Endodermal cell (in vitro differentiated cells): ENCODE measurements at regions not wholly inside any gene's neighbourhood (a gene's known extent, or its start where the extent isn't known, plus 50 kb on each side); places are given as distances from the start of the nearest gene placed in this dataset.

Experiments used
- DNase-seq: peaks from one replicate; pipeline ENCODE4 v3.0.0-alpha.2; 2017
- H3K27ac ChIP-seq: 2 replicates; pipeline ENCODE4 v1.5.1; 2013; ENCODE audit warnings: mild to moderate bottlenecking, low read depth, low read length, moderate library complexity
- H3K27me3 ChIP-seq: 2 replicates; pipeline ENCODE4 v1.6.1; 2013; ENCODE audit warnings: mild to moderate bottlenecking, low read length, moderate library complexity; ENCODE audit not compliant: insufficient read depth, control insufficient read depth, poor library complexity, severe bottlenecking
- H3K36me3 ChIP-seq: 2 replicates; pipeline ENCODE4 v1.7.0; 2013; ENCODE audit warnings: mild to moderate bottlenecking, low read length, moderate library complexity; ENCODE audit not compliant: control insufficient read depth, insufficient read depth
- H3K4me1 ChIP-seq: one replicate; pipeline ENCODE4 v1.7.0; 2013; ENCODE audit warnings: low read length; ENCODE audit not compliant: control insufficient read depth, insufficient read depth
- H3K4me3 ChIP-seq: 2 replicates; pipeline ENCODE4 v1.5.1; 2013; ENCODE audit warnings: mild to moderate bottlenecking, low read length, moderate library complexity
- H3K9ac ChIP-seq: 2 replicates; pipeline ENCODE4 v1.6.1; 2013; ENCODE audit warnings: mild to moderate bottlenecking, low read length, moderate library complexity; ENCODE audit not compliant: poor library complexity, severe bottlenecking; ENCODE audit errors: extremely low read depth
- H3K9me3 ChIP-seq: 2 replicates; pipeline ENCODE4 v1.6.1; 2013; ENCODE audit warnings: mild to moderate bottlenecking, low read length, moderate library complexity; ENCODE audit not compliant: control insufficient read depth
- H3K27ac Mint-ChIP-seq: 2 replicates; pipeline ENCODE4 v1.8.0; 2020; ENCODE audit warnings: mixed read lengths
- H3K27me3 Mint-ChIP-seq: 2 replicates; pipeline ENCODE4 v1.8.0; 2021; ENCODE audit warnings: mild to moderate bottlenecking, mixed read lengths; ENCODE audit not compliant: insufficient read depth
- H3K36me3 Mint-ChIP-seq: 2 replicates; pipeline ENCODE4 v1.8.0; 2020; ENCODE audit warnings: low read depth, mixed read lengths
- H3K4me1 Mint-ChIP-seq: 2 replicates; pipeline ENCODE4 v1.8.0; 2020; ENCODE audit warnings: mixed read lengths
- H3K4me3 Mint-ChIP-seq: 2 replicates; pipeline ENCODE4 v1.8.0; 2020; ENCODE audit warnings: mild to moderate bottlenecking, moderate library complexity, mixed read lengths
- H3K9me3 Mint-ChIP-seq: 2 replicates; pipeline ENCODE4 v1.8.0; 2020; ENCODE audit warnings: mild to moderate bottlenecking, mixed read lengths
- WGBS, 2 experiments: methylation state at CpG; one replicate each; pipeline versions ENCODE4 v1.1.5 to v1.1.7; 2013; ENCODE audit warnings: missing lambda C conversion rate in 2 of 2, mixed read lengths in 1 of 2; ENCODE audit not compliant: insufficient coverage in 1 of 2, insufficient read length in 1 of 2; 5-methylcytosine and 5-hydroxymethylcytosine counted together
- TF ChIP-seq, protein P1 (sequence below): fragments of 200-600 bp; sonication (generic); conservative IDR thresholded peaks from 2 replicates; pipeline ENCODE4 v1.5.0; 2021; ENCODE audit warnings: antibody characterized with exemption, mild to moderate bottlenecking

- Mint-ChIP-seq H3K9me3 (peaks cover 5% of the 10 kb centered on the region), H3K27ac (no peak overlapping the region), H3K36me3 (peaks cover 3% of the 10 kb centered on the region), H3K27me3 (no peaks in the 10 kb centered on the region), H3K4me3 (no peak overlapping the region), H3K4me1 (peaks cover 20% of the 10 kb centered on the region)
- no peaks in the 10 kb centered on the region for H3K27me3 ChIP-seq
- TF ChIP-seq, protein P1, sequence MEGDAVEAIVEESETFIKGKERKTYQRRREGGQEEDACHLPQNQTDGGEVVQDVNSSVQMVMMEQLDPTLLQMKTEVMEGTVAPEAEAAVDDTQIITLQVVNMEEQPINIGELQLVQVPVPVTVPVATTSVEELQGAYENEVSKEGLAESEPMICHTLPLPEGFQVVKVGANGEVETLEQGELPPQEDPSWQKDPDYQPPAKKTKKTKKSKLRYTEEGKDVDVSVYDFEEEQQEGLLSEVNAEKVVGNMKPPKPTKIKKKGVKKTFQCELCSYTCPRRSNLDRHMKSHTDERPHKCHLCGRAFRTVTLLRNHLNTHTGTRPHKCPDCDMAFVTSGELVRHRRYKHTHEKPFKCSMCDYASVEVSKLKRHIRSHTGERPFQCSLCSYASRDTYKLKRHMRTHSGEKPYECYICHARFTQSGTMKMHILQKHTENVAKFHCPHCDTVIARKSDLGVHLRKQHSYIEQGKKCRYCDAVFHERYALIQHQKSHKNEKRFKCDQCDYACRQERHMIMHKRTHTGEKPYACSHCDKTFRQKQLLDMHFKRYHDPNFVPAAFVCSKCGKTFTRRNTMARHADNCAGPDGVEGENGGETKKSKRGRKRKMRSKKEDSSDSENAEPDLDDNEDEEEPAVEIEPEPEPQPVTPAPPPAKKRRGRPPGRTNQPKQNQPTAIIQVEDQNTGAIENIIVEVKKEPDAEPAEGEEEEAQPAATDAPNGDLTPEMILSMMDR = no peak
- DNase-seq = no peak
- peaks cover 5% of the 10 kb centered on the region for H3K9me3 ChIP-seq
- H3K4me1 ChIP-seq = peaks cover 11% of the 10 kb centered on the region
- no peak overlapping the region for H3K9ac ChIP-seq
- peaks cover 3% of the 10 kb centered on the region for H3K36me3 ChIP-seq
- H3K27ac ChIP-seq = no peak overlapping the region
- H3K4me3 ChIP-seq = no peak overlapping the region
Measured at GRCh38 chr14:38507299-38507698, 251.4 kb upstream of the CLEC14A start.

DNA sequence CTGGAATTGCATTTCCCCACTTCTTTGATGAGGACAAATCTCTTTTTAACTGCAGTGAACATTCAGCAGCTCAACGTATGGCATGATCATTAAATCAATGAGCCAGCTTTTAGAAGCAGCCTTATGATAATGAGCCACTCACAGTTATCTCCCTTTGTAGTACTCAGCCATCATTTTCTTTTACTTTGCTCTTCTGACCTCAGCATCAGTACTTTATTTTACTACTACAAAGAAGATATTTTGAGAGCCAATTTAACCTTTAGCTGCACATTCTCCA, 250.0 kb upstream of the CLEC14A start:
- H3K27me3 ChIP-seq = no peaks in the 10 kb centered on the region
- Mint-ChIP-seq H3K9me3 (peaks cover 5% of the 10 kb centered on the region), H3K27me3 (no peaks in the 10 kb centered on the region), H3K36me3 (peaks cover 3% of the 10 kb centered on the region), H3K4me1 (peaks cover 22% of the 10 kb centered on the region), H3K27ac (no peak overlapping the region), H3K4me3 (no peak overlapping the region)
- no peak for DNase-seq
- WGBS, 2 experiments = 63 to 75% methylated on average over 1 of the region's 1 CpG
- peaks cover 5% of the 10 kb centered on the region for H3K9me3 ChIP-seq
- H3K4me3 ChIP-seq = no peak overlapping the region
- H3K4me1 ChIP-seq = peaks cover 11% of the 10 kb centered on the region
- H3K36me3 ChIP-seq = no peaks in the 10 kb centered on the region
- TF ChIP-seq, protein P1 = no peak
- no peak overlapping the region for H3K9ac ChIP-seq
- no peak overlapping the region for H3K27ac ChIP-seq

- no peak overlapping the region for H3K9ac ChIP-seq
- H3K4me1 Mint-ChIP-seq = peaks cover 25% of the 10 kb centered on the region
- no peaks in the 10 kb centered on the region for H3K27me3 ChIP-seq
- H3K27ac ChIP-seq = no peak overlapping the region
- no peak overlapping the region for H3K4me3 ChIP-seq
- H3K4me1 ChIP-seq = peaks cover 11% of the 10 kb centered on the region
- peaks cover 5% of the 10 kb centered on the region for H3K9me3 ChIP-seq
- H3K36me3 ChIP-seq = no peaks in the 10 kb centered on the region
- TF ChIP-seq, protein P1 = no peak
- H3K4me3 Mint-ChIP-seq = no peak overlapping the region
- no peak for DNase-seq
- no peaks in the 10 kb centered on the region for H3K27me3 Mint-ChIP-seq
- H3K36me3 Mint-ChIP-seq = peaks cover 3% of the 10 kb centered on the region
- 85 to 91% methylated on average over 1 to 2 of the region's 2 CpGs for WGBS, 2 experiments
- no peak overlapping the region for H3K27ac Mint-ChIP-seq
- H3K9me3 Mint-ChIP-seq = peaks cover 5% of the 10 kb centered on the region
Measured at GRCh38 chr14:38505221-38505972, 249.5 kb upstream of the CLEC14A start.
